ENCODE measurements at regions not wholly inside any gene's neighbourhood (a gene's known extent, or its start where the extent isn't known, plus 50 kb on each side); places are given as distances from the start of the nearest gene placed in this dataset.

- TF ChIP-seq, protein P1, sequence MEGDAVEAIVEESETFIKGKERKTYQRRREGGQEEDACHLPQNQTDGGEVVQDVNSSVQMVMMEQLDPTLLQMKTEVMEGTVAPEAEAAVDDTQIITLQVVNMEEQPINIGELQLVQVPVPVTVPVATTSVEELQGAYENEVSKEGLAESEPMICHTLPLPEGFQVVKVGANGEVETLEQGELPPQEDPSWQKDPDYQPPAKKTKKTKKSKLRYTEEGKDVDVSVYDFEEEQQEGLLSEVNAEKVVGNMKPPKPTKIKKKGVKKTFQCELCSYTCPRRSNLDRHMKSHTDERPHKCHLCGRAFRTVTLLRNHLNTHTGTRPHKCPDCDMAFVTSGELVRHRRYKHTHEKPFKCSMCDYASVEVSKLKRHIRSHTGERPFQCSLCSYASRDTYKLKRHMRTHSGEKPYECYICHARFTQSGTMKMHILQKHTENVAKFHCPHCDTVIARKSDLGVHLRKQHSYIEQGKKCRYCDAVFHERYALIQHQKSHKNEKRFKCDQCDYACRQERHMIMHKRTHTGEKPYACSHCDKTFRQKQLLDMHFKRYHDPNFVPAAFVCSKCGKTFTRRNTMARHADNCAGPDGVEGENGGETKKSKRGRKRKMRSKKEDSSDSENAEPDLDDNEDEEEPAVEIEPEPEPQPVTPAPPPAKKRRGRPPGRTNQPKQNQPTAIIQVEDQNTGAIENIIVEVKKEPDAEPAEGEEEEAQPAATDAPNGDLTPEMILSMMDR (IDR thresholded peaks at IDR 0.05), result no peak
- no peak for TF ChIP-seq POLR2AphosphoS5 (IDR thresholded peaks at IDR 0.05)
Measured at GRCh38 chr12:22880807-22881206, 255.8 kb downstream of the ETNK1 start.
